NT2/D1 (cell line): ENCODE measurements at regions not wholly inside any gene's neighbourhood (a gene's known extent, or its start where the extent isn't known, plus 50 kb on each side); places are given as distances from the start of the nearest gene placed in this dataset.

Experiments
- YY1 ChIP-seq: IDR thresholded peaks from 2 replicates; pipeline ENCODE4 v1.6.1; 2011; ENCODE audit not compliant: insufficient read length, insufficient read depth
- ZNF274 ChIP-seq: IDR thresholded peaks from 2 replicates; pipeline ENCODE4 v1.6.1; 2011; ENCODE audit warnings: mild to moderate bottlenecking, low read depth, low read length

DNA sequence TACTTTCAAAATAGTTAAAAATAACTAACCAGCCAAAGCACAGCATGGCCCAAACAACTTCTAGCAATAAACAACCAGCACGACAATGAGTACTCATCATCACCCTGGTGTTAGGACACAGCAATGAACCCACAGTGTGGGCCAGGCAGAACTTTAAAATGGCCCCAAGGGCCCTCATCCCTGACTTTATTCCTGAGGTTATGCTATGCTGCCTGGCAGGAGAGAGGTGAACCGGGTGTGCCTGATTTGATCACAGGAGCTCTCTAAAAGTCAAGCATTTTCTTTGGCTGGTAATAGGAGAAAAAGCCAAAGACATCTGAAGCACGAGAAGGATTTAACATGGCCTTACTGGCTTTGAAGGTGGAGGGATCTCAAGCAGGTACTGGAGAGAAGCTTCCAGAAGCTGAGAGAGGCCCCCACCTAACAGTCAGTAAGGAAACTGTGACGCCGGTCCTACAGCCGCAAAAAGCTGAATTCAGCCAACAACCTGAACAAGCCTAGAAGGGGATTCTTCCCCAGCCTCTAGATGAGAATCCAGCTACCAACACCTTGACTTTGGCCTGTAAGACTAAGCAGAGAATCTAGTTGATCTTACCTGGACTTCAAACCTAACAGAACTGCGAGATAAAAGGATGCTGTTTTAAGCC, 115.4 kb downstream of the DDX1 start:
- TF ChIP-seq ZNF274 = no peak
- TF ChIP-seq YY1 = no peak
